Gastroesophageal sphincter (tissue), 3 donors: ENCODE measurements at regions not wholly inside any gene's neighbourhood (a gene's known extent, or its start where the extent isn't known, plus 50 kb on each side); places are given as distances from the start of the nearest gene placed in this dataset.

Experiments used
- POLR2A ChIP-seq, 2 donors: fragments of 450-650 bp; IDR thresholded peaks; one replicate each; pipeline ENCODE4 v1.6.1; 2017; ENCODE audit warnings: antibody characterized with exemption in 2 of 2, mild to moderate bottlenecking in 2 of 2, moderate library complexity in 1 of 2
- POLR2AphosphoS5 ChIP-seq: sonication (generic); formaldehyde crosslinking; IDR thresholded peaks from one replicate; pipeline ENCODE4 v1.6.1; 2017; ENCODE audit warnings: antibody characterized with exemption
- TF ChIP-seq, protein P1 (sequence below), 4 experiments: fragments of 200-600 bp in 2 of 4; fragments of 450-650 bp in 2 of 4; sonication (generic) in 1 of 4; IDR thresholded peaks; one replicate each; pipeline ENCODE4 v1.5.1; 2017 to 2019; ENCODE audit warnings: antibody characterized with exemption in 4 of 4, mild to moderate bottlenecking in 2 of 4, moderate library complexity in 2 of 4

DNA sequence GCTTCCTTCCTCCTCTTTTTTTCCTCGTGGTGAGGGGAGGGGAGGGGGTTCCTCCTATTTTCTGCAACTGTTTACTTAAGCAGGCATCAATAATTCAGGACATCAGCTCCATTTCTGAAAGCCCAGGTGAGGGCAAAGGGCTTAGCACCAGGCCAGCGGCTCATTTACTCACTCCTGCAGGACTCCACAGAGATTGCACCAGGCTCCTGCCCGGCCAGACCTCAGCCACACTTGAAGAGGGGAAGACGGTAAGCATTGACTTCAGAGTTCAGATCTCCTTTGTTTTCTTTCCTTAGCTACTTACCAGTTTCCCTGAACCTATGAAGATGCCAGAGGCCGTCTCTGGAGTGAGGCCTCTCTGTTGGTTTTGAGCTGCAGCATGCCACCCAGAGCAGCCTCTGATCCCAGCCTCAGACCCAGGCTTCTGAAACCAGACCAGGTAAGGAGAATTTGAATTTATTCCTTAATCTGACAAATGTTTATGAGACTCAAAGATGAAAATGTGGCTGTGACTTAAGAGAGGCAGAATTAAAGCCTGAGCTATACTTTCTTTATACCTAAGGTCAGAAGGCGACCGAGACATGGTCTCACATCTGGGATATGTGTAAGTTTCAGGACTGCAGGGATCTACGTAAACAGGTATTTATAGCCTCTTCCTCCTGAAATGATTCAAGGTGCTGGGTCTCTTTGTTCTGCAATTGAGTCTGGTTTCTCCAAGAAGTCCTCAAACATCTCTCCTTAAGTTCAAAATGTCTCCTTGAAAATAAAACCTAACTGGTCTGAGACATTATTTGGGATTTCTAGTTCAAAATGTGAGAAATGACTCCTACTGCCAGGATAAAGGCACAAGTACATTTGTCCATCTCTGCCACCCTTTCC is 272.5 kb upstream of the RUNX1 start:
- no peak for TF ChIP-seq POLR2AphosphoS5
- TF ChIP-seq, protein P1, sequence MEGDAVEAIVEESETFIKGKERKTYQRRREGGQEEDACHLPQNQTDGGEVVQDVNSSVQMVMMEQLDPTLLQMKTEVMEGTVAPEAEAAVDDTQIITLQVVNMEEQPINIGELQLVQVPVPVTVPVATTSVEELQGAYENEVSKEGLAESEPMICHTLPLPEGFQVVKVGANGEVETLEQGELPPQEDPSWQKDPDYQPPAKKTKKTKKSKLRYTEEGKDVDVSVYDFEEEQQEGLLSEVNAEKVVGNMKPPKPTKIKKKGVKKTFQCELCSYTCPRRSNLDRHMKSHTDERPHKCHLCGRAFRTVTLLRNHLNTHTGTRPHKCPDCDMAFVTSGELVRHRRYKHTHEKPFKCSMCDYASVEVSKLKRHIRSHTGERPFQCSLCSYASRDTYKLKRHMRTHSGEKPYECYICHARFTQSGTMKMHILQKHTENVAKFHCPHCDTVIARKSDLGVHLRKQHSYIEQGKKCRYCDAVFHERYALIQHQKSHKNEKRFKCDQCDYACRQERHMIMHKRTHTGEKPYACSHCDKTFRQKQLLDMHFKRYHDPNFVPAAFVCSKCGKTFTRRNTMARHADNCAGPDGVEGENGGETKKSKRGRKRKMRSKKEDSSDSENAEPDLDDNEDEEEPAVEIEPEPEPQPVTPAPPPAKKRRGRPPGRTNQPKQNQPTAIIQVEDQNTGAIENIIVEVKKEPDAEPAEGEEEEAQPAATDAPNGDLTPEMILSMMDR (IDR thresholded peaks at IDR 0.05) = no peak
- TF ChIP-seq POLR2A (IDR thresholded peaks at IDR 0.05) = no peak
